Gastroesophageal sphincter (tissue), 3 donors: ENCODE measurements at regions not wholly inside any gene's neighbourhood (a gene's known extent, or its start where the extent isn't known, plus 50 kb on each side); places are given as distances from the start of the nearest gene placed in this dataset.

Experiments
- EP300 ChIP-seq: sonication (generic); formaldehyde crosslinking; IDR thresholded peaks from one replicate; pipeline ENCODE4 v1.6.1; 2017; ENCODE audit warnings: antibody characterized with exemption, mild to moderate bottlenecking
- POLR2A ChIP-seq, 2 donors: fragments of 450-650 bp; IDR thresholded peaks; one replicate each; pipeline ENCODE4 v1.6.1; 2017; ENCODE audit warnings: antibody characterized with exemption in 2 of 2, mild to moderate bottlenecking in 2 of 2, moderate library complexity in 1 of 2
- POLR2AphosphoS5 ChIP-seq: sonication (generic); formaldehyde crosslinking; IDR thresholded peaks from one replicate; pipeline ENCODE4 v1.6.1; 2017; ENCODE audit warnings: antibody characterized with exemption
- TF ChIP-seq, protein P1 (sequence below), 4 experiments: fragments of 200-600 bp in 2 of 4; fragments of 450-650 bp in 2 of 4; sonication (generic) in 1 of 4; IDR thresholded peaks; one replicate each; pipeline ENCODE4 v1.5.1; 2017 to 2019; ENCODE audit warnings: antibody characterized with exemption in 4 of 4, mild to moderate bottlenecking in 2 of 4, moderate library complexity in 2 of 4

DNA sequence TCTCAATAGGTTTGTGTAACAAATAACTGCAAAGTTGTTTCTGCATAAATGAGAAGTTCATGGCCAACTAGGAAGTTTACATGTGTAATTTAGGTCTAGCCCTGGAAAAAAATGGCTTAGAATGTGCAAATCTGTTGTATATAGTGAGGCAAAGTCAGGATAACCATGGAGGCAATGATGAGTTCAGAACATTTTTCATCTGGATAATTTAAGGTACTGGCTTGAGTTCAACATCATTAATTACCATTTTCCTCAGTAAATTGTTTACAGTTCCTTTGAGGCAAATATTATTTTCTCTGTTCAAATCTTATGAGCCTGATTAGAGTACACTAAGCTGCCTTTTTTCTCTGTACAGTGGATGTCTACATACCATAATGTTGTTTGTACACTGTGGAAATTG lies 1259.0 kb upstream of the NUDT12 start:
- no peak for TF ChIP-seq POLR2A (IDR thresholded peaks at IDR 0.05)
- TF ChIP-seq, protein P1, sequence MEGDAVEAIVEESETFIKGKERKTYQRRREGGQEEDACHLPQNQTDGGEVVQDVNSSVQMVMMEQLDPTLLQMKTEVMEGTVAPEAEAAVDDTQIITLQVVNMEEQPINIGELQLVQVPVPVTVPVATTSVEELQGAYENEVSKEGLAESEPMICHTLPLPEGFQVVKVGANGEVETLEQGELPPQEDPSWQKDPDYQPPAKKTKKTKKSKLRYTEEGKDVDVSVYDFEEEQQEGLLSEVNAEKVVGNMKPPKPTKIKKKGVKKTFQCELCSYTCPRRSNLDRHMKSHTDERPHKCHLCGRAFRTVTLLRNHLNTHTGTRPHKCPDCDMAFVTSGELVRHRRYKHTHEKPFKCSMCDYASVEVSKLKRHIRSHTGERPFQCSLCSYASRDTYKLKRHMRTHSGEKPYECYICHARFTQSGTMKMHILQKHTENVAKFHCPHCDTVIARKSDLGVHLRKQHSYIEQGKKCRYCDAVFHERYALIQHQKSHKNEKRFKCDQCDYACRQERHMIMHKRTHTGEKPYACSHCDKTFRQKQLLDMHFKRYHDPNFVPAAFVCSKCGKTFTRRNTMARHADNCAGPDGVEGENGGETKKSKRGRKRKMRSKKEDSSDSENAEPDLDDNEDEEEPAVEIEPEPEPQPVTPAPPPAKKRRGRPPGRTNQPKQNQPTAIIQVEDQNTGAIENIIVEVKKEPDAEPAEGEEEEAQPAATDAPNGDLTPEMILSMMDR (IDR thresholded peaks at IDR 0.05): no peak
- TF ChIP-seq POLR2AphosphoS5: no peak
- TF ChIP-seq EP300: no peak
